ENCODE measurements at regions not wholly inside any gene's neighbourhood (a gene's known extent, or its start where the extent isn't known, plus 50 kb on each side); places are given as distances from the start of the nearest gene placed in this dataset.

DNA sequence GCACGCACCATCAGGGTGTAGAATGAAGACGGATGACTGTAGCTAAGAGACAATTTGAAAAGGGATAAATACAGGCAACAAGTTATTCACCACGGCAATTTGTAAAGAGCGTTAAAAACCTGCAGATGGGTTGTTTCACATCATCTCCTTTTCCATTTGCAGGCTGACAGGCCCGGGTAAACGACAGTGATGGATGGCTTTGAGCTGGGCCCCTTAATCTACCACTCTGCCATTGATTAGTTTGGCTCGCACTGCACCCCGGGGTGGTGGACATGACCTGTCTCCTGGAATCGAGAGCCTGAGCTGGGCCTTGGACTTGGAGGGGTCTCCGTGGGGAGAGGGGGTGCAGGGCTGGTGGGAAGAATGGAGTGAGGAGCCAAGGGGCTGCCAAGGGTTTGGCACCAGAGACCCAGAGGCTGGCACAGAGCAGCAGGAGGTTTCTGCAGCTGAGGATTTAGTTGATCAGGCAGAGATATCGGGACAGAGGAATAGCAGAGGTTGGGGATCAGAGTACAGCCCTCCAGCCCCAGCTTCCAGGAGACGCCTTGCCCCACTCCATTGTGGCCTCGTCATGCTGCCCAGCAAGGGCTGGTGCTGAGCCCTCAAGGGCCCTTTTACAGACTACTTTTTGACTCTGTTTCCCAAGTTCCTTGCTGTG, 110.6 kb upstream of the NECTIN1 start:
- DNase-seq (ENCODE audit: extremely low read depth, low read depth) = no peak
- no peak overlapping the region for H3K4me3 ChIP-seq (replicated peaks; ENCODE audit: low read depth, low read length)
- TF ChIP-seq, protein P1, sequence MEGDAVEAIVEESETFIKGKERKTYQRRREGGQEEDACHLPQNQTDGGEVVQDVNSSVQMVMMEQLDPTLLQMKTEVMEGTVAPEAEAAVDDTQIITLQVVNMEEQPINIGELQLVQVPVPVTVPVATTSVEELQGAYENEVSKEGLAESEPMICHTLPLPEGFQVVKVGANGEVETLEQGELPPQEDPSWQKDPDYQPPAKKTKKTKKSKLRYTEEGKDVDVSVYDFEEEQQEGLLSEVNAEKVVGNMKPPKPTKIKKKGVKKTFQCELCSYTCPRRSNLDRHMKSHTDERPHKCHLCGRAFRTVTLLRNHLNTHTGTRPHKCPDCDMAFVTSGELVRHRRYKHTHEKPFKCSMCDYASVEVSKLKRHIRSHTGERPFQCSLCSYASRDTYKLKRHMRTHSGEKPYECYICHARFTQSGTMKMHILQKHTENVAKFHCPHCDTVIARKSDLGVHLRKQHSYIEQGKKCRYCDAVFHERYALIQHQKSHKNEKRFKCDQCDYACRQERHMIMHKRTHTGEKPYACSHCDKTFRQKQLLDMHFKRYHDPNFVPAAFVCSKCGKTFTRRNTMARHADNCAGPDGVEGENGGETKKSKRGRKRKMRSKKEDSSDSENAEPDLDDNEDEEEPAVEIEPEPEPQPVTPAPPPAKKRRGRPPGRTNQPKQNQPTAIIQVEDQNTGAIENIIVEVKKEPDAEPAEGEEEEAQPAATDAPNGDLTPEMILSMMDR (IDR thresholded peaks at IDR 0.05; ENCODE audit: low read depth, low read length, missing control alignments) = no peak

DNA sequence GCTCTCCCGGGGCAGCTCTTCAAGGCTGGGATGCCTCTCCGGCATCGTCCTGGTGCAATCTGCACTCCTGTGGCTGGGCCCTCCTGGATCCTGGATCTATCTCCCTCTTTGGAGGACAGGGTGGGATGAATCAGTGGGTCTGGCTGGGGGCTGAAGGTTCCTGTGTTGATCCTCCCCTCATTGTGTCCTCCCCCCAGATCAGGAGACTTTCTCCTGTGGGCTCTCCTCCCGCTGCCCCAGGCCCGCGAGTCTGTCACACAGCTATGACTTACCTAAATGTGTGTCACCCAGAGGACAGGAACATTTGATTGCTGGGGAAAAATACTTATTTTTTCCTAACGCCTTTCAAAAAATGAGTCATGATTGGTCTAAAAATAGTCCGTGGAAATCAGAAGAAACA, 106.8 kb upstream of the NECTIN1 start:
- TF ChIP-seq, protein P1 (IDR thresholded peaks at IDR 0.05; ENCODE audit: low read depth, low read length, missing control alignments) = no peak
- H3K4me3 ChIP-seq (replicated peaks; ENCODE audit: low read depth, low read length) = no peak overlapping the region
- DNase-seq (ENCODE audit: extremely low read depth, low read depth) = no peak

DNA sequence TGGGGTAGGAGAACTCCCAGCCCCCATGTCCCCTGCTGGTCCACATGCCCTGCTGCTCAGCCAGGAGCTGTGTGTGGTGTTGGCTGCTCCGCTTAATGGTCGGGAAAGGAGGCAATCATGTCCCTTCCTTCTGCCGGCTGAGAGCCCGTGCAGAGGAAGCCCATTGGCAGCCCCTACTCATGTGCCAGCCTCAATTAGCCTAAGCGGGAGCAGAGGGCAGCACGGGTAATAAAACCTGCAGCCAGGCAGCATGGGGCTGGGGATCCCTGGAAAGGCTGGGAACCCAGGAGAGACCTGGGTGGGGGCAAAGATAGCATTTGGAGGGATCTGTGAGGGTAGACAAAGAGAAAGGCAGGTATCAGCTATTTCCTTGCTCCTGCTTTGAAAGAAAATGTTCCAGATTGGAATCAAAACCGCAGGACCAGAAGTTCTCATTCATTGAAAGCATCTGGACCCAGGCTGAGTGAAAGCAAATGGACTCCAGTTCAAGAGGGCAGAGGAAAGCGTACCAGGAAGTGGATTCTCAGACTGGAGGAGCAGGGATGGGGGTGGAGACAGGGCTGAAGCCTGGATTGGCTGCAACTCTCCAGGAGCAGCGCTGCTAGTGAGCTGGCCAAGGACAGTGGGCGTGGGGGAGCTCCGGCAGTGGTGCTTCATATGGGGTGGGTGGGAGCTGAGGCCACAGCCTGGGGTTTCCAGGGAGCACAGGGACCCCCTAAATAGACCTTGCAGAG, 103.4 kb upstream of the NECTIN1 start:
- DNase-seq (ENCODE audit: extremely low read depth, low read depth) = peak; percentile 81
- TF ChIP-seq, protein P1 (IDR thresholded peaks at IDR 0.05; ENCODE audit: low read depth, low read length, missing control alignments) = no peak
- H3K4me3 ChIP-seq (replicated peaks; ENCODE audit: low read depth, low read length) = no peak overlapping the region

DNA sequence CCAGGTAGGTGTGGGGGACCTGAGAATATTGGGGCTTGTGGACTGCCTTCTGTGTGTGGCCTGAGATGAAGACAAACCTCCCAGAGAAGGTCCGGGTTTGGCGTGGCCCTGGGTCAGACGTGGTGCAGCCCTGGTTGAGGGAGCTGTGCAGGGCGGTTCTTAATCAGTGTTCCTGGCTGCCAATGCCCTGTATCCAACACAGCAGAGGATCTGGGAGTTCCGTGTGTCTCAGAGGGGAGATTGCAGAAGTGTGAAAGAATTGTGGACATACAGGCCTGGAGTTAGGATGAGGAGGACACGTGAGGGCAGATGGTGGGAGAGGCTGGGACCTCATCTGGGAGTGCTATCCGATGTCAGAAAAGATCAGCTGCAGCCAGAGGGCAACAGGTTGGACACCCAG, 102.0 kb upstream of the NECTIN1 start:
- no peak for DNase-seq (ENCODE audit: extremely low read depth, low read depth)
- TF ChIP-seq, protein P1 (IDR thresholded peaks at IDR 0.05; ENCODE audit: low read depth, low read length, missing control alignments) = no peak
- no peak overlapping the region for H3K4me3 ChIP-seq (replicated peaks; ENCODE audit: low read depth, low read length)

DNA sequence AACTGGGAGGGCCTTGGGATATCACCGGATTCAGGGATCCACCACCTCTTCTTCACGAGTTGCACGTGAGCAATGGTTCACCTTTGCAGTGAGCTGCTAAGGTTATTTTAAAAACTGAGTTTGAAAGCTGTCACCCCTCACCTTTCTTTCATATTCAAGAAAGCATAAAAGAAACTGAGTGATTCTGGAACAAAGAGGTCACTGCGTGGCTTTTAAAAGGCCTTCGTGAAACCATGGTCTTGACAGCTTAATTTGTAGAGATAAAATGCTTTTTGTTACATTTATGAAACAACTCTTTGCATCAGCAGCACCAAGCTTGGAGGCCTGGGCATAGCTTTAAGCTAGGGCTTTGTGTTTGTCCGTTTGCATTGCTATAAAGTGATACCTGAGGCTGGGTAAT, 101.4 kb upstream of the NECTIN1 start:
- H3K4me3 ChIP-seq (replicated peaks; ENCODE audit: low read depth, low read length) = no peak overlapping the region
- TF ChIP-seq, protein P1 (IDR thresholded peaks at IDR 0.05; ENCODE audit: low read depth, low read length, missing control alignments) = no peak
- DNase-seq (ENCODE audit: extremely low read depth, low read depth) = no peak

DNA sequence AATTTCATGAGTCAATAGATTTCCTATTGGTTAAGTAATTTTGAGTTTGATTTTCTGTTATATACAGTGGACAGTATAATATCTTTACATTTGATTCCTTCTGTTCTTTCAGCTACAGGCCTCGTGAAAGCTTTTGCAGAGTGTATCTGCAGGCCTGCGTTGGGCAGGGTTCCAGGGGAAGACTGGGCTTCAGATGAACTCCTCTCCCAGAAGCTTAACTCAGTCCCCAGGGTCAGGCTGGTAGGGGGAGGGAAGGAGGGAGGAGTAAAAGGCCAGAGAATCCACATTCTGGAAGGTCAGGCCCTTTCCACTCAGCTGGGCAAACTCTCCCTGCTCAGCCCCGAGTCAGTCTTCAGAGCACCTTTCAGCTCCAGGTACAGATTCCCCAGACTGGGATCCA, 100.4 kb upstream of the NECTIN1 start:
- no peak for DNase-seq (ENCODE audit: extremely low read depth, low read depth)
- no peak overlapping the region for H3K4me3 ChIP-seq (replicated peaks; ENCODE audit: low read depth, low read length)
- TF ChIP-seq, protein P1 (IDR thresholded peaks at IDR 0.05; ENCODE audit: low read depth, low read length, missing control alignments) = no peak

Measured in HFF-Myc (cell line).